HEK293 (cell line): ENCODE measurements at regions not wholly inside any gene's neighbourhood (a gene's known extent, or its start where the extent isn't known, plus 50 kb on each side); places are given as distances from the start of the nearest gene placed in this dataset.

Experiments used
- ZBTB8A ChIP-seq: fragments of 450-650 bp; formaldehyde crosslinking; IDR thresholded peaks from 2 replicates; pipeline ENCODE4 v1.5.1; 2016; ENCODE audit warnings: missing biosample characterization, missing genetic modification characterization
- ZNF777 ChIP-seq: fragments of 450-650 bp; formaldehyde crosslinking; IDR thresholded peaks from 2 replicates; pipeline ENCODE4 v1.5.1; 2017; ENCODE audit warnings: missing biosample characterization, missing genetic modification characterization, borderline replicate concordance
- TF ChIP-seq, protein P1 (sequence below): fragments of 450-650 bp; formaldehyde crosslinking; IDR thresholded peaks from 2 replicates; pipeline ENCODE4 v1.5.1; 2016; ENCODE audit warnings: missing biosample characterization, missing genetic modification characterization

- TF ChIP-seq, protein P1, sequence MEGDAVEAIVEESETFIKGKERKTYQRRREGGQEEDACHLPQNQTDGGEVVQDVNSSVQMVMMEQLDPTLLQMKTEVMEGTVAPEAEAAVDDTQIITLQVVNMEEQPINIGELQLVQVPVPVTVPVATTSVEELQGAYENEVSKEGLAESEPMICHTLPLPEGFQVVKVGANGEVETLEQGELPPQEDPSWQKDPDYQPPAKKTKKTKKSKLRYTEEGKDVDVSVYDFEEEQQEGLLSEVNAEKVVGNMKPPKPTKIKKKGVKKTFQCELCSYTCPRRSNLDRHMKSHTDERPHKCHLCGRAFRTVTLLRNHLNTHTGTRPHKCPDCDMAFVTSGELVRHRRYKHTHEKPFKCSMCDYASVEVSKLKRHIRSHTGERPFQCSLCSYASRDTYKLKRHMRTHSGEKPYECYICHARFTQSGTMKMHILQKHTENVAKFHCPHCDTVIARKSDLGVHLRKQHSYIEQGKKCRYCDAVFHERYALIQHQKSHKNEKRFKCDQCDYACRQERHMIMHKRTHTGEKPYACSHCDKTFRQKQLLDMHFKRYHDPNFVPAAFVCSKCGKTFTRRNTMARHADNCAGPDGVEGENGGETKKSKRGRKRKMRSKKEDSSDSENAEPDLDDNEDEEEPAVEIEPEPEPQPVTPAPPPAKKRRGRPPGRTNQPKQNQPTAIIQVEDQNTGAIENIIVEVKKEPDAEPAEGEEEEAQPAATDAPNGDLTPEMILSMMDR (tag by site-specific recombination), result no peak
- TF ChIP-seq ZBTB8A (tag by site-specific recombination) (no peak), ZNF777 (tag by site-specific recombination) (no peak)
Measured at GRCh38 chr9:86471171-86471815, 117.1 kb upstream of the TUT7 start.
